DMS114 treated with DMSO at 0.1 percent for 48 hours (cell line): ENCODE measurements at regions not wholly inside any gene's neighbourhood (a gene's known extent, or its start where the extent isn't known, plus 50 kb on each side); places are given as distances from the start of the nearest gene placed in this dataset.
A peak's percentile ranks its signal among the peaks of the same experiment; 100 is the strongest.

Experiments
- DNase-seq: peaks from one replicate; lab custom pipeline; 2025; ENCODE audit not compliant: unreplicated experiment; lab: John Stamatoyannopoulos, UW

GRCh38 chr13:91154558-91155353, 192.7 kb upstream of the MIR17HG start:
- DNase-seq = no peak

GRCh38 chr13:91155512-91156114, 191.9 kb upstream of the MIR17HG start:
- no peak for DNase-seq

GRCh38 chr13:91157273-91158016, 190.0 kb upstream of the MIR17HG start:
- no peak for DNase-seq

GRCh38 chr13:91158017-91158395, 189.5 kb upstream of the MIR17HG start:
- no peak for DNase-seq

- DNase-seq = no peak
Measured at GRCh38 chr13:91162180-91162579, 185.3 kb upstream of the MIR17HG start.

DNA sequence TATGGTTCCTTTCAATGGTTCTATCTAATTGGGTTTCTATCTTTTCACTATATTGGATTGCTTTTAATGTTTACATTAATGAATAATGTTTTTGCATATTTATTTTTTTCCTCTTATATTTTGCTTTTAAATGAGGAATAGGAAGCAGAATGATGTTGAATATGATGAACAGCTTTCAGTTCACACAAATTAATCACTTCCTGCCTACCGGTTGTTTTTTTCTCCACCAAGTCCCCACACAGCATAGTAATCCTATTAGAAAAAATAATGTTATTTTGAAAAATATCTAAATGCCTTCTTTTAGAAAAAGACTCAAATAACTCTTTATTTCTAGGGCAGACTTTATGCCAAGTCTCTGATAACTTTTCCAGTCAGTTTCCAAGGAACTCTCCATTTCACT, 184.9 kb upstream of the MIR17HG start:
- DNase-seq = no peak

DNA sequence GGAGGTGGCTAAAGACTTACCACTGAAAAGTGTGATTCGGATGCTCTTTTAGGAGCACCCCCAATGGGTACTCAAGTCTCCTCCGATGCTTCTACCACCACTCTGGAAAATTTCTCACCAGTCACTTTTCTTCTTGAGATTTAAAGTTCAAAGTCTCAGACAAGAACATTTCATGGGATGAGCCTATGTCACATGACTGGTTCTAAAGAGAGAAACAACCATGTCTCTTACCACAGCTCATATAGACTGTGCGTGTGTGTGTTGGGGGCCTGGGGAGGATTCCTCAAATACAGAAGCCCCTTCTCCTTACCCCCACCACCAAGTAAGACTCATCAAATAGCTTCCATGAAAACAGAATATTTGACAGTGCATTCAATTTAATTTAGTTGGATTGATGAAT, 181.7 kb upstream of the MIR17HG start:
- no peak for DNase-seq

DNA sequence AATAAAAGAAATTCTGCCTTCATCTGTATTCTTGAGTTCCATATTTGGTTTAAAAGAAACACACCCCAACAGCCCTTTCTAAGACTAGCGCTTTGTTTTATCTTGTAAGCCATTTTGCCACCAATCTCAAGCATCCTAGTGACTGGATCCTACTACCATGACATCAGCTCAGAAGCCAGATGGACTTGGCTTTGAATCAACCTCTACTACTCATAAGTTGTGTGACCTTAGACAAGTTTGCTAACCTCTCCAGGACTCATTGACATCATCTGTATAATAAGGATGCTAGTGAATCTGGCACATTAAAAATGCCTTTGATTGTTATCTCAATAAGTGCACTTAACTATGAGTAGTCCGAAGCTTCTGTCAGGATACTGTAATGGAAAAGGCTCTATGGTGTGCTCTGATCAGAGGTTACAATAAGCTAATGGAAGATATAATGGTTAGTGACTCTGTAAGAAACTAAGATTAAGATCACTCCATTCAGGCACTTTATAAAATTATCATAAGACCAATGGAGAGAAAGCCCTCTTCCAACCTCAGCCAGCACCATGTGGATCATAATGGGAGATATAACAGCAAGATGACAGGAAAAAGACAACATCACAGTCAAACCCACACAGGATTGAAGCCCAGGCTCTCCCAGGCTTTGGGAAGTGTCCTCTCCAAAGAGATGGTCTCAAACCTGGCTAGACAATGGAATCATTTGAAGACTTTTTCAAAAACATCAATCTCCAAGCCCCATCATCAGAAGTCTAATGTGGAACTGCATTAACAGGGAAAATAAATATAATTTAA, 180.6 kb upstream of the MIR17HG start:
- DNase-seq = no peak

DNA sequence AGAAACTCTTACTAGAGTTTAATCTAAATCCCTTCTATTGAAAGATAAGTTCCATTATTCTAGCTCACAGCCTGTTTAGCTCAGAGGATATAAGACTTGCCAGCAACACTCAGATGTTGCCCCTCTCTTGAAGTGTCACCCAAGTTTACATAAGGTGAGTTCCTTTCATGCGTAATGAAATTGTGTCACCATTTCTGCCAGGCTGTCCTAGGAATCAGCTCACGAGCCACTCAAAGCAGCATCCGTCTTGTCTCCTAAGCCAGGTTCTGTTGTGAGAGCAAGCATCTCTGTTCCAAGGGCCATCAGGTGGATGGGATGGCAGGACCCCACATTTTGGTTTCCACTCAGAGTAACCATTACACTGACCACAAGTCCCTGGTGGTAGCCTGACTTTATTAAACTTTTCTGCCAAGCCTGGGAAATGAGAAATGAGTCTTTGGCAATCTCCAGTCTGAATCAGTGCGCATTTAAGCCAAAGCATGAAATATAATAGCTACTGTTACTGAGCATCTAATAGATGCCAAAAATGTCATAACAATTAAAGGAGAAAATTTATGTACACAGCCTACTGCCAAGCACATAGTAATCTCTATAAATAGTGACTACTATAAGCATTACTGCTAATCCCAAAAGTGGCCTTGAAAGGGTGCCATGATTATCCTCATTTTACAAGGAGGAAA, 179.6 kb upstream of the MIR17HG start:
- DNase-seq = no peak

- no peak for DNase-seq
Measured at GRCh38 chr13:91168386-91168711, 179.1 kb upstream of the MIR17HG start.

DNA sequence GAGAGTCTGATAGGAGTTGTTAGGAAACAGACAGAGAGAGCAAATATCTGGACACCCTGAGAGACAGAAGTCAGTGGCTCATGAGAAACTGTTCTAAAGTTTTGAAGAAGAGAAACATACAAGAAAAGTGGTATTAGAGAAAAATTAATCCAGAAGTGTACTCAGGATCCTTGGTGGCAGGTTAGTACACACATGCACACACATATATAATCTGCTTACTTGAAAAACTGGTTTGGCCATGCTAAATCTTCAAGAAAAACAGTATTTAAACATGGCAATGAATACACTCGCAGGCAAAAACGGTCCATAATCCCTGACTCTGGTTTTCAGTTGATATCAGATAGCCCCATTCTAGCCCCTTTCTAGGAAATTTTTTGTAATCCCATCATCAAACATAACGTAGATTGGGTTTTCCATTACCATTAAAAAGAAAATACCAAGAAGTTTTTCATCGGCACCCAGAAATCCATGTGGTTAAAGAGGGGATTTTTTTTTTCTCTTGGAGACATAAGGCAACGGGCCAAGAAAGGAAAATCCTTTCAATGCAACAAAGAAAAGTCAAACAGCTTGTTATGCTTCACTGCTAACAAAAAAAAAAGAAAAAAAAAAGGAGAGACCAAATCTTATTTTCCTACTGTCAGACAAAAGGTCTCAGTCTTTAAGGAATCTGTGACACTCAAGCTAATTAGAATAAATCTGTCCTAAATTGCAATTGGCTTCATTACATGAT, 178.0 kb upstream of the MIR17HG start:
- no peak for DNase-seq

DNA sequence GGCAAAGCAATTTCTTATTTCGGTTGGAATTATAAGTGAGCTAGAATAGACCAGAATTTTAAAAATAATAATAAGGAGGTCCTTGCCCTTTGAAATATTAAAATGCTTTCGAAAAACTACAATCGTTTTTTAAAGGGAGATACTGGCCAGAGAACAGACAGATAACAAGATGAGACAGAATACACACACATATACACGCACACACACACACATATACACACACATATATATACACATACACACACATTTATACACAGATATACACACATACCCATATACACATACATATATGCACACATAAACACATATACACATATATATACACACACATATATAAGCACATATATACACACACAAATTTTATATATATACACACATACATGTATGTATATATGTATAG, 175.3 kb upstream of the MIR17HG start:
- DNase-seq = no peak

DNA sequence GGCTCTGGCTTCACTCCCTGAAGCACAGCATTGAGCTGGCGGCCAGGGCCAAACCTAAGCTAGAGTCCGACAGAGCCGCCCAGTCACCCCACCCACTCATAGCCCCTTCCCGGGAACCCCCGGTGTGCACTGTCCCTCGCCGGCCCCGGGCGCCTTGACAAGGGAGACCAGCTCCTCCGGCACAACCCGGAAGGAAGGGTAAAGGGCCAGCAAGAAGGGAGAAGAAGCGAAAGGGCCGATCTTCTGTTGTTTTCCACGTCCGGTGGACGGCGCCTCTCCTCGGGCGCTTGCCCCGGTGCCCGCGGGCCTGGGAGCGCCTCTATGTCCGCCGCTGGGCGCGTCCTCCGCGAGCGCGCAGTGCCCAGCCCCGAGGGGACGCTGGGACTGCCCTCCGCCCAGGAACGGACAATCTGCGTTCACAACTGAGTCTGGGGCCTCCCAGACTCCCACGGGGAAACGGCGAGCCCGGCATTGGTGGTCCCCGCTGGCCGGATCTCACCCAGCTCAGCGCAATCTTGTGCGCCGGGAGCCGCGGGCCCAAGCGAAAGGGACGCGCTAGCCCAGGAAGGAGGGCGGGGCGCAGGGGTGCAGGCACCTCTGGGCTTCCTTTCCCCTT, 172.5 kb upstream of the MIR17HG start:
- DNase-seq = no peak

GRCh38 chr13:91178099-91178498, 169.4 kb upstream of the MIR17HG start:
- DNase-seq = no peak

- DNase-seq = no peak
Measured at GRCh38 chr13:91181892-91182291, 165.6 kb upstream of the MIR17HG start.

DNA sequence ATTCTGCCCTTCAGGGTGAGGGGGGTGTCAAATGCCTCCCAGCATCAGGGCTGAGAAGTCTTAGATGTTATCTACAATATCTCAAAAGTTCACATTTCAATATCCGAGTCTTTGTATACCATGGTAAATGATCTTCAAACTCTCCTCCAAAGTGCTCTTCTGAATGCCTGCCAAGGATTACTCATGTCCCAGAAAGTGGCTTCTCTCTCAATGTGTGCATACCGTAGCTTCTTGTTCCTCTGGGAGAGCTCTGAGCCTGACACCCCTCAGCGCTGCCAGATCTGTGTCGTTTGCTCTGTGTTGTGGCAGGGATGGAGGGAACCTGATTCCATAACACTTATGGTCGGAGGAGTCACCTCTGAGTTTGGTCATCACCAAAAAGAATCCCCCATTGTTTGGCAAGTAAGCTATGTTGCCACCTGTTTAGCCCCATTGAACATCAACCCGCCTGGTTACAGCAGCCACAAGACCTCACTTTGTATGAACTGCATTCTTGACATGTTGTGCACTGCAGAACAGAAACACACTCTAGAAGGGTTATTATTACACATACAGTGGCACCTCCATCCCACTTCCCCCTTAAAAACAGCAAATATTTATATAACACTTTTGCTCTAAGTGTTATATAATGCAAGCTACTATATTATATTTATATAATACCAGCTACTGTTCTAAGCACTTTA, 163.1 kb upstream of the MIR17HG start:
- no peak for DNase-seq

DNA sequence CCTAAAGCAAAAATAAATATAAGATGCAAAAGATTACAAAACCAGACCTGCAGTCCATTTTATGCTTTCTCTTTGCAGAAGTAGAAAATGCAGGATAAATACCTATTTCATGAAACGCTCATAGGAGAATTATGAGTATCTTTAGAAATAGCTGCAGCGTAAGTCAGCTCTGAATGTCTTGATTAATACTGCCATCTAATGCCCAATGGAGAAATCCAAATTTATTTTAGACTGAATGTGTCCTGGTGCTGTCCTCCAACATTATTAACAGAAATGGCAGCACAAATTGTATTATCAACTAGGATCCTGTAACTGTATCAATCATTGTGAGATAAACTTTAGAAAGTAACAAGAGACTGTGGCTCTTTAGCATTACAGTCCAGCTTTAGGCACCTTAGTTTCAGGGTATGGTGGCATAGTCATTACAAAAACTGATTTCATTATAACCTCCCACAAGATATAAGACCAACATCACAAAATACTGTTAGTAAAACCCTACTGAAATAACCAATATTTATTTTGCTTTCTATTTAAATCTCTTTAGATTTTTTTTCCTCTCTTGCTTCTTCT, 162.1 kb upstream of the MIR17HG start:
- peak; percentile 6 for DNase-seq

GRCh38 chr13:91187522-91187921, 160.0 kb upstream of the MIR17HG start:
- no peak for DNase-seq

DNA sequence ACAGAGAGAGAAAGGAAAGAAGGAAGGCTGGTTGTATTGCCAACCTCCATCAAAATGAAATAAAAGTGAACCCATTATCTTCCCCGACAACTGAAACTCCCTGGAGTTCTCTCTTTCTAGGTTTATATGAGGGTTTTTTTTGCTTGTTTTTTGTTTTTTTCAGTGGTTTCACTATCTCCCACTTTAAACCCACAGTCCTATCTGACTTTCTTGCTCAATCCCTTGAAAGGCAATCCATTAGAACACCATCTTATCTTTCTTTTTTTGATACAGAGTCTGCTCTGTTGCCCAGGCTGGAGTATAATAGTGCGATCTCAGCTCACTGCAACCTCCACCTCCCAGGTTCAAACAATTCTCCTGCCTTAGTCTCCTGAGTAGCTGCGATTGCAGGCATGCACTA, 158.0 kb upstream of the MIR17HG start:
- DNase-seq = no peak
